Esophagus squamous epithelium (tissue), 4 donors: ENCODE measurements at regions not wholly inside any gene's neighbourhood (a gene's known extent, or its start where the extent isn't known, plus 50 kb on each side); places are given as distances from the start of the nearest gene placed in this dataset.

Source experiments
- POLR2A ChIP-seq, 4 donors: fragments of 450-650 bp; IDR thresholded peaks; one replicate each; pipeline ENCODE4 v1.6.1; 2017; ENCODE audit warnings: antibody characterized with exemption in 4 of 4, mild to moderate bottlenecking in 4 of 4, moderate library complexity in 3 of 4
- TF ChIP-seq, protein P1 (sequence below), 6 experiments: fragments of 450-650 bp in 4 of 6; fragments of 200-600 bp in 2 of 6; sonication (generic) in 2 of 6; IDR thresholded peaks; one replicate each; pipeline ENCODE4 v1.5.1; 2016 to 2019; ENCODE audit warnings: antibody characterized with exemption in 6 of 6, mild to moderate bottlenecking in 4 of 6, moderate library complexity in 4 of 6

DNA sequence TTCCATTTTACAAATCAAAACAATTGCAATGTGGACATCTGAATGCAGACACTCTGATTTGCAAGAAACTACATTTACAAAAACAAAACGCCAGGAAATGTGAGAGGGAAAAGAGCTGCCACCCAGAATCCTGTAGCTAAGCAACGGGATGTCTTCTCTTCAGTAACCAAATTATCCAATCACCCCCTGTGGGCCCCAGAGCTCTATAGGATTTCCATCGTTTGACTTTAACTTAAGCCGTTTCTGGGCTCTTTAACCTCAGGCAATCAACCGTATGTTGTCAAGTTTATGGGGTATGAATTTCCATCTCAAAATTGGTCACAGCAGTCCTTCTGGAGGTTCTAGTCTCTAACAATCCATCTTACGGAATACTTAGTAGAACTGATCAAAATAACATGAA is 240.5 kb downstream of the ETV1 start:
- TF ChIP-seq, protein P1, sequence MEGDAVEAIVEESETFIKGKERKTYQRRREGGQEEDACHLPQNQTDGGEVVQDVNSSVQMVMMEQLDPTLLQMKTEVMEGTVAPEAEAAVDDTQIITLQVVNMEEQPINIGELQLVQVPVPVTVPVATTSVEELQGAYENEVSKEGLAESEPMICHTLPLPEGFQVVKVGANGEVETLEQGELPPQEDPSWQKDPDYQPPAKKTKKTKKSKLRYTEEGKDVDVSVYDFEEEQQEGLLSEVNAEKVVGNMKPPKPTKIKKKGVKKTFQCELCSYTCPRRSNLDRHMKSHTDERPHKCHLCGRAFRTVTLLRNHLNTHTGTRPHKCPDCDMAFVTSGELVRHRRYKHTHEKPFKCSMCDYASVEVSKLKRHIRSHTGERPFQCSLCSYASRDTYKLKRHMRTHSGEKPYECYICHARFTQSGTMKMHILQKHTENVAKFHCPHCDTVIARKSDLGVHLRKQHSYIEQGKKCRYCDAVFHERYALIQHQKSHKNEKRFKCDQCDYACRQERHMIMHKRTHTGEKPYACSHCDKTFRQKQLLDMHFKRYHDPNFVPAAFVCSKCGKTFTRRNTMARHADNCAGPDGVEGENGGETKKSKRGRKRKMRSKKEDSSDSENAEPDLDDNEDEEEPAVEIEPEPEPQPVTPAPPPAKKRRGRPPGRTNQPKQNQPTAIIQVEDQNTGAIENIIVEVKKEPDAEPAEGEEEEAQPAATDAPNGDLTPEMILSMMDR (IDR thresholded peaks at IDR 0.05) = no peak
- no peak for TF ChIP-seq POLR2A (IDR thresholded peaks at IDR 0.05)
